K562 (cell line): ENCODE measurements at regions not wholly inside any gene's neighbourhood (a gene's known extent, or its start where the extent isn't known, plus 50 kb on each side); places are given as distances from the start of the nearest gene placed in this dataset.

Experiments used
- ATAC-seq: fragments of 200-7000 bp; cut with Tn5 transposase; 3 replicates; pipeline ENCODE4 v1.9.1; 2020; ENCODE audit warnings: moderate library complexity
- BruUV-seq: library from RNA; stranded (reverse); fragments of 400-500 nt; replicated peaks from 2 replicates; lab custom pipeline; 2021; lab: Mats Ljungman, UMichigan
- CTCF ChIA-PET: fragments of 300-600 bp; formaldehyde crosslinking; extraction: SDS; loops from one replicate; lab custom pipeline; 2021; ENCODE audit warnings: low intra/inter-chr PET ratio; lab: Yijun Ruan, JAX
- POLR2A ChIA-PET: fragments of 300-600, 350-650 bp; sonication (Branson Sonifier 250); formaldehyde crosslinking; extraction: SDS; loops from one replicate; lab custom pipeline; 2021; ENCODE audit warnings: antibody characterized with exemption, inconsistent platforms; lab: Yijun Ruan, JAX
- DNase-seq, 4 experiments: peaks; one replicate each; pipeline versions ENCODE4 v3.0.0 to v3.0.0-alpha.2; 2011 to 2018; ENCODE audit warnings: low spot score in 3 of 4, mixed read lengths in 3 of 4; ENCODE audit errors: extremely low read depth in 1 of 4
- FAIRE-seq: peaks from 2 replicates; lab custom pipeline; 2011; peaks lifted over from hg19 to GRCh38; lab: Jason Lieb, UNC
- H2AFZ ChIP-seq: 2 replicates; pipeline ENCODE4 v1.6.0; 2011; ENCODE audit warnings: low read depth, low read length, control low read depth, inconsistent platforms
- H3K27ac ChIP-seq: fragments of 200-600 bp; 3 replicates; pipeline ENCODE4 v1.8.0; 2011; ENCODE audit warnings: low read depth, mild to moderate bottlenecking, control low read depth, inconsistent platforms, low read length, moderate library complexity, mixed read lengths; ENCODE audit errors: extremely low read depth
- H3K27me3 ChIP-seq, 2 experiments: fragments of 300-600 bp in 1 of 2; 2 replicates in 1 of 2; 3 replicates in 1 of 2; pipeline versions ENCODE4 v1.6.0 to v1.8.0; 2011; ENCODE audit warnings: inconsistent platforms in 2 of 2, low read length in 2 of 2, mild to moderate bottlenecking in 1 of 2, mixed read lengths in 1 of 2, moderate library complexity in 1 of 2; ENCODE audit not compliant: control insufficient read depth in 2 of 2, insufficient read depth in 2 of 2
- H3K36me3 ChIP-seq: fragments of 300-600 bp; 3 replicates; pipeline ENCODE4 v1.8.0; 2011; ENCODE audit warnings: mild to moderate bottlenecking, low read length, inconsistent platforms; ENCODE audit not compliant: control insufficient read depth, insufficient read depth
- H3K4me1 ChIP-seq, 2 experiments: fragments of 200-600 bp in 1 of 2; replicated peaks in 1 of 2; 2 replicates in 1 of 2; 3 replicates in 1 of 2; pipeline versions ENCODE4 v1.5.1 to v1.8.0; 2011; ENCODE audit warnings: inconsistent platforms in 2 of 2, low read length in 2 of 2, mild to moderate bottlenecking in 1 of 2, mixed read lengths in 1 of 2, moderate library complexity in 1 of 2; ENCODE audit not compliant: control insufficient read depth in 2 of 2, insufficient read depth in 2 of 2
- H3K4me2 ChIP-seq: 2 replicates; pipeline ENCODE4 v1.6.1; 2011; ENCODE audit warnings: low read length, control low read depth, inconsistent platforms, mixed read lengths; ENCODE audit not compliant: insufficient read depth
- H3K4me3 ChIP-seq: fragments of 200-600 bp; sonication (generic), shearing (Covaris generic); 2 replicates; pipeline ENCODE4 v1.5.1; 2016; ENCODE audit warnings: control low read depth, inconsistent platforms
- H3K79me2 ChIP-seq: fragments of 200-600 bp; 3 replicates; pipeline ENCODE4 v1.8.0; 2011; ENCODE audit warnings: low read length, inconsistent platforms; ENCODE audit not compliant: control insufficient read depth, insufficient read depth
- H3K9ac ChIP-seq, 2 experiments: 2 replicates each; pipeline versions ENCODE4 v1.6.0 to v1.6.1; 2011; ENCODE audit warnings: low read depth in 2 of 2, low read length in 2 of 2, control low read depth in 1 of 2, inconsistent platforms in 1 of 2, mild to moderate bottlenecking in 1 of 2, mixed read lengths in 1 of 2; ENCODE audit not compliant: insufficient read depth in 1 of 2
- H3K9me1 ChIP-seq: one replicate; pipeline ENCODE4 v1.6.0; 2011; ENCODE audit warnings: inconsistent platforms, mild to moderate bottlenecking, low read length, moderate library complexity; ENCODE audit not compliant: control insufficient read depth, insufficient read depth
- H3K9me3 ChIP-seq: replicated peaks from 2 replicates; pipeline ENCODE4 v1.5.1; 2011; ENCODE audit warnings: low read depth, low read length, inconsistent platforms; ENCODE audit not compliant: control insufficient read depth, insufficient read depth
- H4K20me1 ChIP-seq: replicated peaks from 2 replicates; pipeline ENCODE4 v1.6.1; 2011; ENCODE audit warnings: low read length, inconsistent platforms, mixed read lengths; ENCODE audit not compliant: control insufficient read depth, insufficient read depth
- FOXJ3 ChIP-seq: sonication (generic); formaldehyde crosslinking; IDR thresholded peaks from 2 replicates; pipeline ENCODE4 v1.4.0; 2020; ENCODE audit warnings: mild to moderate bottlenecking, missing genetic modification reagents
- HEY1 ChIP-seq: fragments of 250-450 bp; sonication (Bioruptor Pico); IDR thresholded peaks from 2 replicates; pipeline ENCODE4 v1.5.0; 2020; ENCODE audit warnings: mild to moderate bottlenecking, moderate library complexity, borderline replicate concordance
- ILF3 ChIP-seq: fragments of 450-650 bp; IDR thresholded peaks from 2 replicates; pipeline ENCODE4 v1.6.1; 2018; ENCODE audit warnings: antibody characterized with exemption, mild to moderate bottlenecking, moderate library complexity, borderline replicate concordance
- IRF2 ChIP-seq: sonication (generic); formaldehyde crosslinking; IDR thresholded peaks from 2 replicates; pipeline ENCODE4 v1.8.1; 2022; ENCODE audit warnings: mild to moderate bottlenecking, missing genetic modification reagents
- KAT8 ChIP-seq: fragments of 450-650 bp; IDR thresholded peaks from 2 replicates; pipeline ENCODE4 v1.6.1; 2016; ENCODE audit warnings: low read depth, mild to moderate bottlenecking
- MAZ ChIP-seq, 2 experiments: fragments of 450-650 bp in 1 of 2; sonication (generic) in 1 of 2; formaldehyde crosslinking; IDR thresholded peaks in 1 of 2; conservative IDR thresholded peaks in 1 of 2; 2 replicates each; pipeline versions ENCODE4 v1.4.0 to v1.5.0; 2020; ENCODE audit warnings: mild to moderate bottlenecking in 1 of 2, missing genetic modification reagents in 1 of 2
- NELFE ChIP-seq: IDR thresholded peaks from 2 replicates; pipeline ENCODE4 v1.6.1; 2011; ENCODE audit warnings: mild to moderate bottlenecking; ENCODE audit not compliant: insufficient read depth, insufficient read length
- NEUROD1 ChIP-seq: fragments of 150-350 bp; IDR thresholded peaks from 2 replicates; pipeline ENCODE4 v1.6.1; 2014; ENCODE audit warnings: borderline replicate concordance, low read length, low read depth; ENCODE audit not compliant: partially characterized antibody
- NFXL1 ChIP-seq: fragments of 450-650 bp; formaldehyde crosslinking; IDR thresholded peaks from 2 replicates; pipeline ENCODE4 v1.4.0; 2021; ENCODE audit warnings: mild to moderate bottlenecking
- PBX2 ChIP-seq, 2 experiments: IDR thresholded peaks in 1 of 2; conservative IDR thresholded peaks in 1 of 2; 2 replicates each; pipeline ENCODE4 v1.6.1; 2016; ENCODE audit warnings: low read depth in 2 of 2, mild to moderate bottlenecking in 1 of 2, missing compliant biosample characterization in 1 of 2, missing genetic modification characterization in 1 of 2, moderate library complexity in 1 of 2
- POLR2AphosphoS5 ChIP-seq: IDR thresholded peaks from 2 replicates; pipeline ENCODE4 v1.6.1; 2011; ENCODE audit warnings: mild to moderate bottlenecking, low read depth, low read length, moderate library complexity; ENCODE audit not compliant: control insufficient read depth, insufficient read depth
- TAF1 ChIP-seq: IDR thresholded peaks from 2 replicates; pipeline ENCODE4 v1.6.1; 2011; ENCODE audit warnings: mild to moderate bottlenecking, low read length, moderate library complexity; ENCODE audit not compliant: insufficient read depth, control insufficient read depth, severe bottlenecking; ENCODE audit errors: extremely low read depth
- TEAD4 ChIP-seq, 2 experiments: sonication (generic) in 1 of 2; formaldehyde crosslinking in 1 of 2; IDR thresholded peaks; 2 replicates each; pipeline versions ENCODE4 v1.6.1 to v1.8.0; 2012 to 2022; ENCODE audit warnings: borderline replicate concordance in 1 of 2, inconsistent platforms in 1 of 2, low read length in 1 of 2, mild to moderate bottlenecking in 1 of 2, missing genetic modification reagents in 1 of 2
- THRAP3 ChIP-seq: fragments of 450-650 bp; IDR thresholded peaks from 2 replicates; pipeline ENCODE4 v1.6.1; 2016; ENCODE audit warnings: mild to moderate bottlenecking, inconsistent platforms, borderline replicate concordance
- ZNF140 ChIP-seq: fragments of 250-450 bp; sonication (Bioruptor Pico); IDR thresholded peaks from 2 replicates; pipeline ENCODE4 v1.8.0; 2021; ENCODE audit warnings: moderate library complexity, mild to moderate bottlenecking, inconsistent platforms
- ZNF324 ChIP-seq: fragments of 250-450 bp; sonication (Bioruptor Pico); IDR thresholded peaks from 2 replicates; pipeline ENCODE4 v1.4.0; 2020; ENCODE audit warnings: mild to moderate bottlenecking
- ZNF668 ChIP-seq: fragments of 250-450 bp; sonication (Bioruptor Pico); IDR thresholded peaks from 2 replicates; pipeline ENCODE4 v1.8.0; 2022; ENCODE audit warnings: mild to moderate bottlenecking, inconsistent platforms
- WGBS: fragments of 100-300 bp; shearing (Covaris generic); methylation state at CpG from one replicate; pipeline ENCODE4 v1.1.6; 2016; ENCODE audit warnings: low coverage, mixed read lengths; ENCODE audit not compliant: insufficient coverage; ENCODE audit errors: missing lambda C conversion rate; 5-methylcytosine and 5-hydroxymethylcytosine counted together
- in situ Hi-C: fragments of 300-500 bp; cut with MboI; formaldehyde crosslinking; loops from 4 replicates; pipeline ENCODE4 v1.15.0; 2018; ENCODE audit warnings: inconsistent platforms, mixed read lengths
- intact Hi-C: fragments of 100-400 bp; cut with micrococcal nuclease; formaldehyde crosslinking; loops from 2 replicates; pipeline ENCODE4 v1.14.2; 2022

DNA sequence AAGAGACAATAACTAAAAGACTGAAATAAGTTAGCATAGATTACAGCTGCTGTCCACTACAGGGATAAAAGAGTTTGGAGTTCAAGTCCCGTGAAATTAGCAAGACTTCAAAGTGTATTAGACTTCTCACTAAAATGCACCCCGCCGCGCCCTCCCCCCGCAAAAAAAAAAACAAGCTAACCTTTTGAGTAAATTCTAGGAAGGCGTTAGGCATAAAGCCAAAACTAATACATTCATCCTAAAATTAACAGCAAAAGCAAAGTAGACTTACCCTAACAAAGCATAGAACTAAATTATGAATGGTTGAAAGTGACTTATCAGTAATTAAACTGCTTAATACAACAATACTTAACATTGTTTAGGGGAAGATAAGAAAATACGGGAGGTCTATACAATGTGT lies 581.0 kb upstream of the CHORDC1 start:
- no peaks in the 10 kb centered on the region for H3K27me3 ChIP-seq
- no peak overlapping the region for H3K27ac ChIP-seq
- H3K79me2 ChIP-seq: no peaks in the 10 kb centered on the region
- H3K9me3 ChIP-seq: no peaks in the 10 kb centered on the region
- no peak overlapping the region for H3K4me2 ChIP-seq
- no peaks in the 10 kb centered on the region for H4K20me1 ChIP-seq
- in situ Hi-C loops (no loop called here), intact Hi-C loops (no loop called here)
- BruUV-seq: no TSS peak
- no peaks in the 10 kb centered on the region for H3K4me1 ChIP-seq
- no peaks in the 10 kb centered on the region for H3K36me3 ChIP-seq
- no peak overlapping the region for H2AFZ ChIP-seq
- POLR2A ChIA-PET: no interaction called here
- H3K4me3 ChIP-seq: no peak overlapping the region
- no peak for ATAC-seq
- no peak for FAIRE-seq
- H3K9ac ChIP-seq: no peak overlapping the region
- CTCF ChIA-PET: no interaction called here
- no peak for DNase-seq
- WGBS: 2% methylated on average over 7 of the region's 7 CpGs
- no peaks in the 10 kb centered on the region for H3K9me1 ChIP-seq
- no peak for TF ChIP-seq ZNF668 (CRISPR knock-in tag)
- TF ChIP-seq KAT8: no peak
- no peak for TF ChIP-seq NELFE
- no peak for TF ChIP-seq NFXL1
- TF ChIP-seq POLR2AphosphoS5: no peak
- no peak for TF ChIP-seq IRF2
- no peak for TF ChIP-seq ILF3
- TF ChIP-seq HEY1 (CRISPR knock-in tag): no peak
- no peak for TF ChIP-seq MAZ (CRISPR knock-in tag; conservative IDR thresholded peaks at IDR 0.05 in 1 of 2, IDR thresholded peaks at IDR 0.05 in 1 of 2)
- TF ChIP-seq NEUROD1: no peak
- TF ChIP-seq ZNF324 (CRISPR knock-in tag): no peak
- TF ChIP-seq TEAD4 (IDR thresholded peaks at IDR 0.05; ENCODE audit: low read length): no peak
- no peak for TF ChIP-seq TEAD4 (CRISPR knock-in tag; IDR thresholded peaks at IDR 0.05; ENCODE audit: borderline replicate concordance)
- no peak for TF ChIP-seq ZNF140 (CRISPR knock-in tag)
- no peak for TF ChIP-seq PBX2 (CRISPR knock-in tag; IDR thresholded peaks at IDR 0.05; ENCODE audit: low read depth)
- no peak for TF ChIP-seq PBX2 (tag; conservative IDR thresholded peaks at IDR 0.05; ENCODE audit: low read depth)
- TF ChIP-seq TAF1: no peak
- TF ChIP-seq FOXJ3 (CRISPR knock-in tag): no peak
- no peak for TF ChIP-seq THRAP3
